Tibial nerve (tissue), 4 donors: ENCODE measurements at regions not wholly inside any gene's neighbourhood (a gene's known extent, or its start where the extent isn't known, plus 50 kb on each side); places are given as distances from the start of the nearest gene placed in this dataset.
"Not testable (repeated sequence)": the region's sequence is repeated elsewhere in the genome, so short reads cannot be mapped to it uniquely, and the experiment has no call there.

Experiments used
- EP300 ChIP-seq, 2 donors: sonication (generic); formaldehyde crosslinking; IDR thresholded peaks; one replicate each; pipeline ENCODE4 v1.6.1; 2017; ENCODE audit warnings: antibody characterized with exemption in 2 of 2, mild to moderate bottlenecking in 1 of 2
- POLR2A ChIP-seq, 2 donors: fragments of 450-650 bp; IDR thresholded peaks; one replicate each; pipeline ENCODE4 v1.6.1; 2017; ENCODE audit warnings: antibody characterized with exemption in 2 of 2, mild to moderate bottlenecking in 2 of 2, moderate library complexity in 2 of 2
- TF ChIP-seq, protein P1 (sequence below), 5 experiments: fragments of 200-600 bp in 3 of 5; fragments of 450-650 bp in 2 of 5; sonication (generic) in 3 of 5; IDR thresholded peaks; one replicate each; pipeline ENCODE4 v1.5.1; 2016 to 2019; ENCODE audit warnings: antibody characterized with exemption in 5 of 5, mild to moderate bottlenecking in 3 of 5, moderate library complexity in 2 of 5

DNA sequence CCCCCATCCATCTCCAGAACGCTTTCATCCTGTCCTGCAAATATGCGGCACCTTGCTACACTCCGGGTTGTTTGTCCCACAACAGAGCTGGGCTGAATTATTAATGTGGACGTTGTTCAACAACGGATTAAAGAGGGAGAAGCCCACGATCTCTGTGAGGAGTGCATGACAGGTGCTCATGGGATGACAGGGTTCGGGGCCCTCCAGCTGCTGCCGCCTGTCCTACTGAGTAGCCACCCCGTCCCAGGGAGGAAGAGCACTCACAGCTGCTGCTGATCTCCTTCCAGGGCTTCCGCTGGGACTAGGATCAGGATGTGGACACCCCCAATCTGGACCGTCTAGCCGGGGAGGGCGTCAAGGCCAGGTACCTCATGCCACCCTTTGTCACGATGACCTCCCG, 121.0 kb upstream of the ROPN1B start:
- TF ChIP-seq, protein P1, sequence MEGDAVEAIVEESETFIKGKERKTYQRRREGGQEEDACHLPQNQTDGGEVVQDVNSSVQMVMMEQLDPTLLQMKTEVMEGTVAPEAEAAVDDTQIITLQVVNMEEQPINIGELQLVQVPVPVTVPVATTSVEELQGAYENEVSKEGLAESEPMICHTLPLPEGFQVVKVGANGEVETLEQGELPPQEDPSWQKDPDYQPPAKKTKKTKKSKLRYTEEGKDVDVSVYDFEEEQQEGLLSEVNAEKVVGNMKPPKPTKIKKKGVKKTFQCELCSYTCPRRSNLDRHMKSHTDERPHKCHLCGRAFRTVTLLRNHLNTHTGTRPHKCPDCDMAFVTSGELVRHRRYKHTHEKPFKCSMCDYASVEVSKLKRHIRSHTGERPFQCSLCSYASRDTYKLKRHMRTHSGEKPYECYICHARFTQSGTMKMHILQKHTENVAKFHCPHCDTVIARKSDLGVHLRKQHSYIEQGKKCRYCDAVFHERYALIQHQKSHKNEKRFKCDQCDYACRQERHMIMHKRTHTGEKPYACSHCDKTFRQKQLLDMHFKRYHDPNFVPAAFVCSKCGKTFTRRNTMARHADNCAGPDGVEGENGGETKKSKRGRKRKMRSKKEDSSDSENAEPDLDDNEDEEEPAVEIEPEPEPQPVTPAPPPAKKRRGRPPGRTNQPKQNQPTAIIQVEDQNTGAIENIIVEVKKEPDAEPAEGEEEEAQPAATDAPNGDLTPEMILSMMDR (IDR thresholded peaks at IDR 0.05), result not testable (repeated sequence)
- not testable (repeated sequence) for TF ChIP-seq POLR2A, EP300 (IDR thresholded peaks at IDR 0.05)
